ENCODE measurements at regions not wholly inside any gene's neighbourhood (a gene's known extent, or its start where the extent isn't known, plus 50 kb on each side); places are given as distances from the start of the nearest gene placed in this dataset.
"Not testable (repeated sequence)": the region's sequence is repeated elsewhere in the genome, so short reads cannot be mapped to it uniquely, and the experiment has no call there.

DNA sequence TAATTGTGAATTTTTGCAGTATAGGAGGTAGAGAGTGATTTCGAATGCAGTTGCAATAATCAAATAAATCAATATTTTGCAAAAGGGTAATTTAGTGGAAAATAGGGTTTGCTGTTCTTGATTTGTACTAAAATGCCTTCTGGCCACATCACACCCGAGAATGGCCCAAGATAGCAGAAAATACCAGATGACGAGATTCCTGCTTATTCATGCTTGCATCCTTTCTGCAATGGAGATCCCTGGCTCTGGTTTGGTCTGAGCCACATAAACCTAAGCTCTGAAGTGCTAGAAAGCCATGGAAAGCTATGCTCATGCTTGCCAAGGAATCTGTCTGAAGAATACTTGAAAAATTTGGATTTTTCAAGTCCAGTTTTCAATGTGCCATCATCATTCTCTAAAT is 634.2 kb upstream of the COBL start:
- TF ChIP-seq, protein P1, sequence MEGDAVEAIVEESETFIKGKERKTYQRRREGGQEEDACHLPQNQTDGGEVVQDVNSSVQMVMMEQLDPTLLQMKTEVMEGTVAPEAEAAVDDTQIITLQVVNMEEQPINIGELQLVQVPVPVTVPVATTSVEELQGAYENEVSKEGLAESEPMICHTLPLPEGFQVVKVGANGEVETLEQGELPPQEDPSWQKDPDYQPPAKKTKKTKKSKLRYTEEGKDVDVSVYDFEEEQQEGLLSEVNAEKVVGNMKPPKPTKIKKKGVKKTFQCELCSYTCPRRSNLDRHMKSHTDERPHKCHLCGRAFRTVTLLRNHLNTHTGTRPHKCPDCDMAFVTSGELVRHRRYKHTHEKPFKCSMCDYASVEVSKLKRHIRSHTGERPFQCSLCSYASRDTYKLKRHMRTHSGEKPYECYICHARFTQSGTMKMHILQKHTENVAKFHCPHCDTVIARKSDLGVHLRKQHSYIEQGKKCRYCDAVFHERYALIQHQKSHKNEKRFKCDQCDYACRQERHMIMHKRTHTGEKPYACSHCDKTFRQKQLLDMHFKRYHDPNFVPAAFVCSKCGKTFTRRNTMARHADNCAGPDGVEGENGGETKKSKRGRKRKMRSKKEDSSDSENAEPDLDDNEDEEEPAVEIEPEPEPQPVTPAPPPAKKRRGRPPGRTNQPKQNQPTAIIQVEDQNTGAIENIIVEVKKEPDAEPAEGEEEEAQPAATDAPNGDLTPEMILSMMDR (IDR thresholded peaks at IDR 0.05; ENCODE audit: borderline replicate concordance, insufficient read depth, low read depth, low read length): no peak
- no peak overlapping the region for H3K4me3 ChIP-seq (ENCODE audit: low read depth, low read length)

DNA sequence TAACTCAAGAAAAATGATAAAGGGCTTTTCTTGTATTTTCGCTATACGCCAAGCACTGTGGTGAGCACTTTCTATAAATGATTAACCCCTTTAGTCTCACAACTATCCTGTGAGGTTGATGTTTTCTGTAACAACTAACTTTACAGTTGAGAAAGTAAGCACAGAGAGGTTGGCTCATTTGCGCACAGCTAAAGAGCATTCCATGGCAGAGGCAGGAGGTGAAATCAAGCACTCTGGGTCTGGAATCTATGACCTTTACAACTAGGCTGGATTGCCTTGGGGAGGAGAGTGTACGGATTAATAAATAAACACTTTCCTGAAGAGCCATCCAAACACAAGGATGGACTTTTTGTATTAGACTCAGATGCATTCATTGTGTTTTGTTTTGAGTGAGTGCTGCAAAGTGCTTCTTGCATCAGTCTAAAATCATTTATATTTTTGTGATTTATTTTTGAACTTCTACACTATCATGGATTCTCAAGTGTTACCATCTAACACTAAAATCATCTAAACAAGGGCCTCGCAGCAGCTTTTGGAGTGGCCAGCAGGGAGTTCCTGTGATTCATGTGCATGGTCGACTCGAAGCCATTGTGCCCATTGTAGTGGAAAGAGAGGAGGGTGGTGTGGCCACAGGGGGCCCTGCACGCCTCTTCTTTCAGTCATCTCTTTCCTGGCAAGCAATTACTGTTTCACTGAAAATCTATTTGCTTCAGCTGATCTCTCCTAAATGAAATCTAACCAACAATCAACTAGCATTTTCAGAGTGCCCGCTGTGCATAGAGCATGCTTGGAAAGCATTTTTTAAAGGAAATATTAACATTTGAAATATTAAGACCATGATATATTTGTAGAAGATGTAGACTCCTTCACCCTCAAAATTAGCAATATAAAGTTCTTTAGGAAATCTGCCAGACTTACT is 633.4 kb upstream of the COBL start:
- TF ChIP-seq, protein P1 (IDR thresholded peaks at IDR 0.05; ENCODE audit: borderline replicate concordance, insufficient read depth, low read depth, low read length): no peak
- no peak overlapping the region for H3K4me3 ChIP-seq (ENCODE audit: low read depth, low read length)

DNA sequence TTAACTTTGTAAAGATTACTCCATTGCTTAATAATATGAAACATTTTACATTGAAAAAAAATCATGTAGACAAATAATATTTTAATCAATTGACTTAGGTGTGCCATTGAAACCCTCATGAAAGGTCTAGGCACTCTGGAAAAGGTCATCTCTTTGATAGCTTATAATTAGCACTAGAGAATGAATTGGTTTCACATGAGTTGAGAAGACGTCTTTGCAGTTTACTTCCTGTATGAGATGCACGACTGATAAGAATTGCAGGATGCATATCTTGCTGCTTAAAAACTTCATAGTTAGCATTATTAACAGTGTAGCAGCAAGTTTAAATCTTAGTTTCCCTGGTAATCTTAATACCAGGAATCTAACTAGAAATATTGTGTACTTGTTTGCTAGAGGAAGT is 614.2 kb upstream of the COBL start:
- TF ChIP-seq, protein P1 (IDR thresholded peaks at IDR 0.05; ENCODE audit: borderline replicate concordance, insufficient read depth, low read depth, low read length): no peak
- no peak overlapping the region for H3K4me3 ChIP-seq (ENCODE audit: low read depth, low read length)

DNA sequence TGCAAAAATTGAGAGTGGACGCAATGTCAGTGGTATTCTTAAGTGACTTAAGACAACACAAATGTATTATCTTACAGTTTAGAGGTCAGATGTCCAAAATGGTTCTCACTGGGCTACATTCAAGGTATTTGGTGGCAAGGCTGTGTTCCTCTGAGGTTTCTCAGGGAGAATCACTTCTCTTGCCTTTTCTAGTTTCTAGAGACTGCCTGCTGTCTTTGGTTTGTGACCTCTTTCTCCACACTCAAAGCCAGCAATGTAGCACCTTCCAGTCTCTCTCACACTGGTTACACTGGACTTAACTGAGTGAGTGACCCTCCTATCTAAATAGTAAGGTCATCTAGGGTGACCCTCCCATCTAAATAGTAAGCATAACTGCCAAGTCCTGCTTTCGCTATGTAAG is 613.2 kb upstream of the COBL start:
- no peak overlapping the region for H3K4me3 ChIP-seq (ENCODE audit: low read depth, low read length)
- TF ChIP-seq, protein P1 (IDR thresholded peaks at IDR 0.05; ENCODE audit: borderline replicate concordance, insufficient read depth, low read depth, low read length): no peak

DNA sequence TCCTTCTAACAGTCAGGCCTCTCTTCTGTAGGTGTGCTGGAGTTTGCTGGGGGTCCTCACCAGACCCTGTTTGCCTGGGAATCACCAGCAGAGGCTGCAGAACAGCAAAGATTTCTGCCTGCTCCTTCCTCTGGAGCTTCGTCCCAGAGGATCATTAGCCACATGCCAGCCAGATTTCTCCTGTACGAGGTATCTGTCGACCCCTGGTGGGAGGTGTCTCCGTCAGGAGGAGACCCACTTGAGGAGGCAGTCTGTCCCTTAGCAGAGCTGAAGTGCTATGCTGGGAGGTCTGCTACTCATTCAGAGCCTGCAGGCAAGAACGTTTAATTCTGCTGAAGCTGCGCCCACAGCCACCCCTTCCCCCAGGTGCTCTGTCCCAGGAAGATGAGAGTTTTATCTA is 611.1 kb upstream of the COBL start:
- no peak overlapping the region for H3K4me3 ChIP-seq (ENCODE audit: low read depth, low read length)
- TF ChIP-seq, protein P1 (IDR thresholded peaks at IDR 0.05; ENCODE audit: borderline replicate concordance, insufficient read depth, low read depth, low read length): no peak

DNA sequence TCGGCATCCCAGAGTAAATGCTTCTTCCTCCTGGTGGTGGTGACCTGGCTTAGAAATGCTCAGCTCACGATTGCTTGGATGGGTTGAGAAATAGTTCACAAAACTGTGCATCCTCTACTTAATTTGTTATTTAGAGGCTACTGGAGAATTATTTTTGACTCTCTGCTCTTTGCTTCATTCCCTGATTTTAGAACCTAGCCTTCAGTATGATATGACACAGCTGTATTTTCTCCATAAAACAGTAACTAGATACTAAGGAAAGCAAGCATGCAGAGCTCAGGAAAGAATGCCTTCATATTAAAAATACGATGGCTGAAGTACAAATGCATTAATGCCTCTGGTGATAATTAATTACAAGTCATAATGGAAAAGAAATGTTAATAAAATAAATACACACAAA is 602.0 kb upstream of the COBL start:
- TF ChIP-seq, protein P1 (IDR thresholded peaks at IDR 0.05; ENCODE audit: borderline replicate concordance, insufficient read depth, low read depth, low read length): no peak
- no peak overlapping the region for H3K4me3 ChIP-seq (ENCODE audit: low read depth, low read length)

DNA sequence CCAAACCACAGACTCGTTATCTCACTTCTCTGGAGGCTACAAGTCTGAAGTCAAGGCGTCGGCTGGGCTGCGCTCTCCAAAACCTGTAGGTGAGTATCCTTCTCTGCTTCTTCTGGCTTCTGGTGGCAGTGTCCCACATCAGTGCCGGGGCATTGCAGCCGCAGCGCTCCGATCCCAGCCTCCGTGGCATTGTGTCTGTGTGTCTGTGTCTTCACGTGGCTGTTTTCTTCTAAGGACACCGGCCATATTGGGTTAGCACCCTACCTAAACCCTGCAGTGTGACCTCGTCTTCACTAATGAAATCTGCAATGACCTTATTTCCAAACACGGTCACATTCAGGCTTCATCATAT is 584.9 kb upstream of the COBL start:
- TF ChIP-seq, protein P1 (IDR thresholded peaks at IDR 0.05; ENCODE audit: borderline replicate concordance, insufficient read depth, low read depth, low read length): no peak
- H3K4me3 ChIP-seq (ENCODE audit: low read depth, low read length): no peak overlapping the region

DNA sequence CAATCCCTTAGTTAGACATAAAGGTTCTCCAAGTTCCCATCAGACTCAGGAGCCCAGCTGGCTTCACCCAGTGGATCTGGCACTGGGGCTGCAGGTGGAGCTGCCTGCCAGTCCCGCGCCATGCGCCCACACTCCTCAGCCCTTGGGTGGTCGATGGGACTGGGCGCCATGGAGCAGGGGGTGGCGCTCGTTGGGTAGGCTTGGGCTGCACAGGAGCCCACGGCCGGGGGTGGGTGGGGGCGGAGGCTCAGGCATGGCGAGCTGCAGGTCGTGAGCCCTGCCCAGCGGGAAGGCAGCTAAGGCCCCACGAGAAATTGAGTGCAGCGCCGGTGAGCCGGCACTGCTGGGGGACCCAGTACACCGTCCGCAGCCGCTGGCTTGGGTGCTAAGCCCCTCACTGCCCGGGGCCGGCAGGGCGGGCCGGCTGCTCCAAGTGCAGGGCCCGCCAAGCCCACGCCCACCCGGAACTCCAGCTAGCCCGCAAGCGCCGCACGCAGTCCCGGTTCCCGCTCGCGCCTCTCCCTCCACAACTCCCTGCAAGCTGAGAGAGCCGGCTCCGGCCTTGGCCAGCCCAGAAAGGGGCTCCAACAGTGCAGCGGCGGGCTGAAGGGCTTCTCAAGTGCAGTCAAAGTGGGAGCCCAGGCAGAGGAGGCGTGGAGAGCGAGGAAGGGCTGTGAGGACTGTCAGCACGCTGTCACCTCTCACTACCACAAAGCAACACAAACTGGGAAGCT is 584.3 kb upstream of the COBL start:
- H3K4me3 ChIP-seq (ENCODE audit: low read depth, low read length): not testable (repeated sequence)
